RWPE2 (cell line): ENCODE measurements at regions not wholly inside any gene's neighbourhood (a gene's known extent, or its start where the extent isn't known, plus 50 kb on each side); places are given as distances from the start of the nearest gene placed in this dataset.
"Not testable (repeated sequence)": the region's sequence is repeated elsewhere in the genome, so short reads cannot be mapped to it uniquely, and the experiment has no call there.

Source experiments
- ATAC-seq: fragments of 200-7000 bp; cut with Tn5 transposase; 3 replicates; pipeline ENCODE4 v1.9.1; 2021; ENCODE audit warnings: low read depth
- DNase-seq: peaks from one replicate; pipeline ENCODE4 v3.0.0-alpha.2; 2020; ENCODE audit warnings: low spot score
- H3K27ac ChIP-seq: fragments of 450-650 bp; 2 replicates; pipeline ENCODE4 v1.5.1; 2017; ENCODE audit warnings: mild to moderate bottlenecking; ENCODE audit not compliant: poor library complexity, severe bottlenecking
- H3K27me3 ChIP-seq: fragments of 250-450 bp; sonication (Bioruptor Pico); 2 replicates; pipeline ENCODE4 v1.5.1; 2021; ENCODE audit warnings: mild to moderate bottlenecking, moderate library complexity; ENCODE audit not compliant: insufficient read depth, poor library complexity, severe bottlenecking
- H3K36me3 ChIP-seq: fragments of 250-450 bp; sonication (Bioruptor Pico); 2 replicates; pipeline ENCODE4 v1.5.1; 2020; ENCODE audit warnings: low read depth, mild to moderate bottlenecking, moderate library complexity
- H3K4me1 ChIP-seq: fragments of 250-450 bp; sonication (Bioruptor Pico); 2 replicates; pipeline ENCODE4 v1.5.1; 2021; ENCODE audit warnings: mild to moderate bottlenecking, moderate library complexity; ENCODE audit not compliant: insufficient read depth, poor library complexity, severe bottlenecking
- H3K4me3 ChIP-seq: fragments of 250-450 bp; sonication (Bioruptor Pico); 2 replicates; pipeline ENCODE4 v1.5.1; 2021; ENCODE audit warnings: mild to moderate bottlenecking, moderate library complexity; ENCODE audit not compliant: severe bottlenecking
- H3K9me3 ChIP-seq: fragments of 250-450 bp; sonication (Bioruptor Pico); 2 replicates; pipeline ENCODE4 v1.5.1; 2021; ENCODE audit warnings: mild to moderate bottlenecking, moderate library complexity; ENCODE audit not compliant: severe bottlenecking
- CTCF ChIP-seq: fragments of 450-650 bp; IDR thresholded peaks from one replicate; pipeline ENCODE4 v1.5.1; 2017; ENCODE audit warnings: mild to moderate bottlenecking, moderate library complexity; ENCODE audit not compliant: poor library complexity, severe bottlenecking

- ATAC-seq: no peak
- Histone ChIP-seq H3K9me3 (no peaks in the 10 kb centered on the region), H3K4me1 (no peaks in the 10 kb centered on the region), H3K36me3 (no peaks in the 10 kb centered on the region), H3K27ac (no peak overlapping the region), H3K4me3 (no peak overlapping the region), H3K27me3 (no peaks in the 10 kb centered on the region)
- no peak for DNase-seq
- no peak for TF ChIP-seq CTCF
These were observed 480.5 kb downstream of the TMEM135 start for GRCh38 chr11:87518266-87518665.

- H3K4me3 ChIP-seq: no peak overlapping the region
- no peak overlapping the region for H3K27ac ChIP-seq
- no peaks in the 10 kb centered on the region for H3K9me3 ChIP-seq
- ATAC-seq (no peak), DNase-seq (no peak)
- no peak for TF ChIP-seq CTCF
- H3K27me3 ChIP-seq: no peaks in the 10 kb centered on the region
- H3K4me1 ChIP-seq: no peaks in the 10 kb centered on the region
- H3K36me3 ChIP-seq: no peaks in the 10 kb centered on the region
These were observed 479.6 kb downstream of the TMEM135 start for GRCh38 chr11:87517351-87517750.

GRCh38 chr11:87507722-87508121, 470.0 kb downstream of the TMEM135 start:
- not testable (repeated sequence) for H3K9me3 ChIP-seq, H3K36me3 ChIP-seq, H3K27me3 ChIP-seq, ATAC-seq, H3K4me1 ChIP-seq, DNase-seq, H3K4me3 ChIP-seq, H3K27ac ChIP-seq

GRCh38 chr11:87506946-87507345, 469.2 kb downstream of the TMEM135 start:
- H3K27ac ChIP-seq, H3K4me1 ChIP-seq, ATAC-seq, H3K36me3 ChIP-seq, H3K27me3 ChIP-seq, DNase-seq, H3K9me3 ChIP-seq, H3K4me3 ChIP-seq: not testable (repeated sequence)

GRCh38 chr11:87501388-87501787, 463.7 kb downstream of the TMEM135 start:
- Histone ChIP-seq H3K36me3 (no peaks in the 10 kb centered on the region), H3K4me3 (no peak overlapping the region), H3K27ac (no peak overlapping the region), H3K9me3 (no peaks in the 10 kb centered on the region), H3K4me1 (no peaks in the 10 kb centered on the region), H3K27me3 (no peaks in the 10 kb centered on the region)
- TF ChIP-seq CTCF: no peak
- ATAC-seq: no peak
- DNase-seq: no peak

- not testable (repeated sequence) for H3K36me3 ChIP-seq, DNase-seq, H3K4me3 ChIP-seq, ATAC-seq, H3K27ac ChIP-seq, H3K27me3 ChIP-seq, H3K4me1 ChIP-seq, H3K9me3 ChIP-seq
These were observed 457.2 kb downstream of the TMEM135 start for GRCh38 chr11:87494936-87495335.

- not testable (repeated sequence) for ATAC-seq, H3K36me3 ChIP-seq, H3K27ac ChIP-seq, H3K27me3 ChIP-seq, H3K4me3 ChIP-seq, H3K9me3 ChIP-seq, H3K4me1 ChIP-seq, DNase-seq
These were observed 456.3 kb downstream of the TMEM135 start for GRCh38 chr11:87494026-87494425.
